ENCODE measurements at regions not wholly inside any gene's neighbourhood (a gene's known extent, or its start where the extent isn't known, plus 50 kb on each side); places are given as distances from the start of the nearest gene placed in this dataset.

DNA sequence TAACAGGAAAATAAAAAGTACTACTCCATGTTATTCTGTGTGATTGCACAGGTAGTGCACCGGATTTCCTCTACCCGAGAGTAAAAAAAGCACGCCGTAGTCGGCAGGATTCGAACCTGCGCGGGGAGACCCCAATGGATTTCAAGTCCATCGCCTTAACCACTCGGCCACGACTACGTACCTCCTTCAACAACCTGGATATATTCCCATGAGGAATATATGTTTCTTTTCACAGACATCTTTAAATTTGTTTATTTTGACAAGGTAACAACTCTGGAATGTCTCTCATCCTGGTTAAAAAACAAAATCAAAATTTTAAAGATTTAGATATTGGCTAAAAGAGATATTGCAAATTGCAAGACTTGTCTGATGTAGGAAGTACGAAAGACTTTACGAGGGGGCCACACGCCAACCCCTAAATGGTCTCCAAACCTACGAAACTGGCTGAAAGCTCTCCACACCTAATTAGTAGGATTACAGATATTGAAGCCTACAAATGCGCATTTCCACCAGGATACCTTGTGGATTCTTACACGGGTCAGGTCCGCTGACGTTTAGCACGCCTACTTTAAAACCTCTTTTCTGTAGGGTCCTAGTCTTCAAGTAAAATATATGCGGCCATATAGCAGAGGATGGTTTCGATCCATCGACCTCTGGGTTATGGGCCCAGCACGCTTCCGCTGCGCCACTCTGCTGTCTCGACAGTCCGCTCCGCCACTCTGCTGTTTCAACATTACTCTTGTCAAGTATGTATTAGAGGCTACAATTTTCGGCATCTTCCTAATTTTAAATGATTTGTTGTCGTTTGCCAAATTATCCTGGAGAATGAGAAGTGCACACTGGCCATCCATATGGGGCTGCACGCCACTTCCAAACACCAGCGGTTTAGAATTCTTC, 52.2 kb upstream of the BTN3A2 start:
- DNase-seq (ENCODE audit: low spot score) = peak; percentile 91

Measured in cerebellar cortex (tissue), 1 donor.